Panc1 (cell line): ENCODE measurements at regions not wholly inside any gene's neighbourhood (a gene's known extent, or its start where the extent isn't known, plus 50 kb on each side); places are given as distances from the start of the nearest gene placed in this dataset.

ENCODE experiments used
- POLR2AphosphoS5 ChIP-seq: IDR thresholded peaks from 2 replicates; pipeline ENCODE4 v1.6.1; 2012; ENCODE audit warnings: mild to moderate bottlenecking, low read depth, low read length, moderate library complexity
- TF ChIP-seq, protein P1 (sequence below): fragments of 450-650 bp; IDR thresholded peaks from 2 replicates; pipeline ENCODE4 v1.5.1; 2017; ENCODE audit warnings: mild to moderate bottlenecking

DNA sequence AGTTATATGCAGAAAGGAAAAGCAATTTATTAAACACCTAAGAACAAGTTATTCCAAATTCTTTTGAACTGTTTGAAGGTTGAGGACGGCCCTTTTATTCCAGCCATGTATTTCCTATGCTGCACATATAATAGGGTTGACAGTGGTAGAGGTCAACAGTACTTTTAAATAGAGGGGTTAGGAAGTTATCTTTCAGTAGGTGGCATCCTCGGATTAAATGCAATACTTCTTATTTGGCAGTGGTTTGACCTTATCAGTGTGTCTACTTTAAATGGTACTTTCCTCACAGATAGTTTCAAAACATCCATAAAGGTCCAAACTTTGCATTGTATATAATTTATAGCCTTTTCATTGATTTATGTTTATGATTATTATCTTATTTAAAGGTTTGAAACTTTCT, 558.7 kb downstream of the TUSC7 start:
- no peak for TF ChIP-seq POLR2AphosphoS5
- TF ChIP-seq, protein P1, sequence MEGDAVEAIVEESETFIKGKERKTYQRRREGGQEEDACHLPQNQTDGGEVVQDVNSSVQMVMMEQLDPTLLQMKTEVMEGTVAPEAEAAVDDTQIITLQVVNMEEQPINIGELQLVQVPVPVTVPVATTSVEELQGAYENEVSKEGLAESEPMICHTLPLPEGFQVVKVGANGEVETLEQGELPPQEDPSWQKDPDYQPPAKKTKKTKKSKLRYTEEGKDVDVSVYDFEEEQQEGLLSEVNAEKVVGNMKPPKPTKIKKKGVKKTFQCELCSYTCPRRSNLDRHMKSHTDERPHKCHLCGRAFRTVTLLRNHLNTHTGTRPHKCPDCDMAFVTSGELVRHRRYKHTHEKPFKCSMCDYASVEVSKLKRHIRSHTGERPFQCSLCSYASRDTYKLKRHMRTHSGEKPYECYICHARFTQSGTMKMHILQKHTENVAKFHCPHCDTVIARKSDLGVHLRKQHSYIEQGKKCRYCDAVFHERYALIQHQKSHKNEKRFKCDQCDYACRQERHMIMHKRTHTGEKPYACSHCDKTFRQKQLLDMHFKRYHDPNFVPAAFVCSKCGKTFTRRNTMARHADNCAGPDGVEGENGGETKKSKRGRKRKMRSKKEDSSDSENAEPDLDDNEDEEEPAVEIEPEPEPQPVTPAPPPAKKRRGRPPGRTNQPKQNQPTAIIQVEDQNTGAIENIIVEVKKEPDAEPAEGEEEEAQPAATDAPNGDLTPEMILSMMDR, result no peak
